Peyer's patch (tissue), 4 donors: ENCODE measurements at regions not wholly inside any gene's neighbourhood (a gene's known extent, or its start where the extent isn't known, plus 50 kb on each side); places are given as distances from the start of the nearest gene placed in this dataset.

Experiments
- DNase-seq, 3 donors: peaks; one replicate each; pipeline ENCODE4 v3.0.0-alpha.2; 2017 to 2019
- H3K27ac ChIP-seq, 4 donors: fragments of 200-600 bp; sonication (generic); one replicate each; pipeline ENCODE4 v1.5.1; 2016 to 2019
- H3K27me3 ChIP-seq, 2 donors: fragments of 200-600 bp; sonication (generic); one replicate each; pipeline ENCODE4 v1.5.1; 2019
- H3K36me3 ChIP-seq, 3 donors: fragments of 200-600 bp; sonication (generic); one replicate each; pipeline ENCODE4 v1.5.1; 2016 to 2019
- H3K4me1 ChIP-seq, 4 donors: fragments of 200-600 bp; sonication (generic); one replicate each; pipeline ENCODE4 v1.5.1; 2016 to 2019
- H3K4me3 ChIP-seq, 4 donors: fragments of 200-600 bp; sonication (generic); 1 replicate in 3 of 4; 2 replicates in 1 of 4; pipeline ENCODE4 v1.5.1; 2016 to 2019; ENCODE audit warnings: mild to moderate bottlenecking in 1 of 4
- H3K9me3 ChIP-seq, 4 donors: fragments of 200-600 bp; sonication (generic); one replicate each; pipeline ENCODE4 v1.5.1; 2016 to 2019; ENCODE audit warnings: mild to moderate bottlenecking in 1 of 4
- CTCF ChIP-seq, 6 experiments: fragments of 450-650 bp in 4 of 6; fragments of 200-600 bp in 2 of 6; sonication (generic) in 1 of 6; IDR thresholded peaks; one replicate each; pipeline ENCODE4 v1.5.1; 2017 to 2019; ENCODE audit warnings: antibody characterized with exemption in 6 of 6, mild to moderate bottlenecking in 3 of 6, moderate library complexity in 1 of 6
- POLR2A ChIP-seq, 2 donors: fragments of 450-650 bp; IDR thresholded peaks; one replicate each; pipeline ENCODE4 v1.5.1; 2017; ENCODE audit warnings: antibody characterized with exemption in 2 of 2, mild to moderate bottlenecking in 2 of 2, moderate library complexity in 2 of 2

GRCh38 chr2:220673151-220673874 lies 898.8 kb downstream of the EPHA4 start:
- Histone ChIP-seq H3K9me3 (no peaks in the 10 kb centered on the region), H3K27ac (no peak overlapping the region), H3K27me3 (no peaks in the 10 kb centered on the region), H3K4me3 (no peak overlapping the region), H3K4me1 (no peaks in the 10 kb centered on the region), H3K36me3 (no peaks in the 10 kb centered on the region)
- DNase-seq, result no peak
- TF ChIP-seq CTCF (IDR thresholded peaks at IDR 0.05) (no peak), POLR2A (IDR thresholded peaks at IDR 0.05) (no peak)

GRCh38 chr2:220674033-220674432 lies 898.1 kb downstream of the EPHA4 start:
- no peaks in the 10 kb centered on the region for H3K27me3 ChIP-seq
- TF ChIP-seq POLR2A (IDR thresholded peaks at IDR 0.05) (no peak), CTCF (IDR thresholded peaks at IDR 0.05) (no peak)
- no peak overlapping the region for H3K27ac ChIP-seq
- H3K4me1 ChIP-seq, result no peaks in the 10 kb centered on the region
- no peaks in the 10 kb centered on the region for H3K36me3 ChIP-seq
- DNase-seq, result no peak
- H3K4me3 ChIP-seq, result no peak overlapping the region
- no peaks in the 10 kb centered on the region for H3K9me3 ChIP-seq

GRCh38 chr2:220676695-220677094 lies 895.4 kb downstream of the EPHA4 start:
- no peak for DNase-seq
- no peak overlapping the region for H3K4me3 ChIP-seq
- H3K27ac ChIP-seq, result no peak overlapping the region
- no peak for TF ChIP-seq CTCF (IDR thresholded peaks at IDR 0.05)
- H3K27me3 ChIP-seq, result no peaks in the 10 kb centered on the region
- H3K36me3 ChIP-seq, result no peaks in the 10 kb centered on the region
- H3K9me3 ChIP-seq, result no peaks in the 10 kb centered on the region
- H3K4me1 ChIP-seq, result no peaks in the 10 kb centered on the region

GRCh38 chr2:220678943-220679342 lies 893.2 kb downstream of the EPHA4 start:
- Histone ChIP-seq H3K36me3 (no peaks in the 10 kb centered on the region), H3K27ac (no peak overlapping the region), H3K4me3 (no peak overlapping the region), H3K27me3 (no peaks in the 10 kb centered on the region), H3K9me3 (no peaks in the 10 kb centered on the region), H3K4me1 (no peaks in the 10 kb centered on the region)
- TF ChIP-seq CTCF (IDR thresholded peaks at IDR 0.05) (no peak), POLR2A (IDR thresholded peaks at IDR 0.05) (no peak)
- DNase-seq, result no peak

GRCh38 chr2:220682616-220683015 lies 889.5 kb downstream of the EPHA4 start:
- TF ChIP-seq POLR2A (IDR thresholded peaks at IDR 0.05) (no peak), CTCF (IDR thresholded peaks at IDR 0.05) (no peak)
- DNase-seq, result no peak
- H3K36me3 ChIP-seq, result no peaks in the 10 kb centered on the region

GRCh38 chr2:220684099-220684498 lies 888.0 kb downstream of the EPHA4 start:
- Histone ChIP-seq H3K4me1 (no peaks in the 10 kb centered on the region), H3K27me3 (no peaks in the 10 kb centered on the region), H3K27ac (no peak overlapping the region), H3K36me3 (no peaks in the 10 kb centered on the region), H3K4me3 (no peak overlapping the region), H3K9me3 (no peaks in the 10 kb centered on the region)
- no peak for TF ChIP-seq POLR2A (IDR thresholded peaks at IDR 0.05)
- no peak for TF ChIP-seq CTCF (IDR thresholded peaks at IDR 0.05)
- no peak for DNase-seq

More at GRCh38 chr2:220682616-220683015, 889.5 kb downstream of the EPHA4 start:
- no peaks in the 10 kb centered on the region for H3K9me3 ChIP-seq
- no peak overlapping the region for H3K27ac ChIP-seq
- H3K27me3 ChIP-seq, result no peaks in the 10 kb centered on the region
- no peaks in the 10 kb centered on the region for H3K4me1 ChIP-seq
- no peak overlapping the region for H3K4me3 ChIP-seq
